HCT116 (cell line): ENCODE measurements at regions not wholly inside any gene's neighbourhood (a gene's known extent, or its start where the extent isn't known, plus 50 kb on each side); places are given as distances from the start of the nearest gene placed in this dataset.

Experiments
- ATF3 ChIP-seq: IDR thresholded peaks from 2 replicates; pipeline ENCODE4 v1.6.1; 2012
- CEBPB ChIP-seq: IDR thresholded peaks from 2 replicates; pipeline ENCODE4 v1.6.1; 2012; ENCODE audit warnings: low read depth
- CTCF ChIP-seq, 3 experiments: fragments of 200-600 bp in 1 of 3; sonication (generic) in 1 of 3; IDR thresholded peaks in 2 of 3; conservative IDR thresholded peaks in 1 of 3; 2 replicates each; pipeline ENCODE4 v1.5.1; 2012 to 2017; ENCODE audit warnings: low read depth in 2 of 3, low read length in 2 of 3, antibody characterized with exemption in 1 of 3, borderline replicate concordance in 1 of 3, control low read depth in 1 of 3, mild to moderate bottlenecking in 1 of 3, mixed read lengths in 1 of 3, mixed run types in 1 of 3, moderate library complexity in 1 of 3; ENCODE audit not compliant: insufficient read depth in 1 of 3
- FOSL1 ChIP-seq: IDR thresholded peaks from 2 replicates; pipeline ENCODE4 v1.6.1; 2012; ENCODE audit warnings: low read depth
- POLR2AphosphoS5 ChIP-seq: IDR thresholded peaks from 2 replicates; pipeline ENCODE4 v1.6.1; 2011; ENCODE audit warnings: mild to moderate bottlenecking, low read depth, low read length, moderate library complexity
- REST ChIP-seq: IDR thresholded peaks from 2 replicates; pipeline ENCODE4 v1.6.1; 2012; ENCODE audit warnings: low read depth
- TCF7L2 ChIP-seq: IDR thresholded peaks from 2 replicates; pipeline ENCODE4 v1.7.0; 2011; ENCODE audit warnings: borderline replicate concordance, inconsistent platforms; ENCODE audit not compliant: insufficient read depth, insufficient read length; ENCODE audit errors: extremely low read depth

GRCh38 chr10:29860166-29860565 is 199.2 kb downstream of the JCAD start:
- TF ChIP-seq POLR2AphosphoS5 (no peak), TCF7L2 (no peak), CTCF (IDR thresholded peaks at IDR 0.05 in 2 of 3, conservative IDR thresholded peaks at IDR 0.05 in 1 of 3; ENCODE audit: borderline replicate concordance in 1 of 3, insufficient read depth in 1 of 3, low read depth in 2 of 3, low read length in 2 of 3) (no peak), CEBPB (no peak), REST (no peak), FOSL1 (no peak), ATF3 (no peak)
